ENCODE measurements at regions not wholly inside any gene's neighbourhood (a gene's known extent, or its start where the extent isn't known, plus 50 kb on each side); places are given as distances from the start of the nearest gene placed in this dataset.

GRCh38 chr16:73215678-73216377 lies 167.9 kb upstream of the ZFHX3 start:
- no peak for TF ChIP-seq CTCF (IDR thresholded peaks at IDR 0.05; ENCODE audit: extremely low read depth, insufficient read depth, missing control alignments)
- DNase-seq (ENCODE audit: low spot score) = no peak
- in situ Hi-C loops (cut with MboI; ENCODE audit: low pct_unique_long_range_greater_than_20kb, low sequenced_read_pairs, unreplicated experiment) = no loop called here

- in situ Hi-C loops (cut with MboI; ENCODE audit: low pct_unique_long_range_greater_than_20kb, low sequenced_read_pairs, unreplicated experiment) = no loop called here
- TF ChIP-seq CTCF (IDR thresholded peaks at IDR 0.05; ENCODE audit: extremely low read depth, insufficient read depth, missing control alignments) = no peak
- no peak for DNase-seq (ENCODE audit: low spot score)
These were observed 167.1 kb upstream of the ZFHX3 start for GRCh38 chr16:73214825-73215677.

GRCh38 chr16:73213732-73214455 lies 166.0 kb upstream of the ZFHX3 start:
- in situ Hi-C loops (cut with MboI; ENCODE audit: low pct_unique_long_range_greater_than_20kb, low sequenced_read_pairs, unreplicated experiment) = no loop called here
- no peak for DNase-seq (ENCODE audit: low spot score)
- no peak for TF ChIP-seq CTCF (IDR thresholded peaks at IDR 0.05; ENCODE audit: extremely low read depth, insufficient read depth, missing control alignments)

- DNase-seq (ENCODE audit: low spot score) = no peak
- in situ Hi-C loops (cut with MboI; ENCODE audit: low pct_unique_long_range_greater_than_20kb, low sequenced_read_pairs, unreplicated experiment) = no loop called here
- no peak for TF ChIP-seq CTCF (IDR thresholded peaks at IDR 0.05; ENCODE audit: extremely low read depth, insufficient read depth, missing control alignments)
These were observed 164.5 kb upstream of the ZFHX3 start for GRCh38 chr16:73212431-73212830.

GRCh38 chr16:73210686-73211085 lies 162.8 kb upstream of the ZFHX3 start:
- in situ Hi-C loops (cut with MboI; ENCODE audit: low pct_unique_long_range_greater_than_20kb, low sequenced_read_pairs, unreplicated experiment) = no loop called here
- no peak for TF ChIP-seq CTCF (IDR thresholded peaks at IDR 0.05; ENCODE audit: extremely low read depth, insufficient read depth, missing control alignments)

GRCh38 chr16:73210084-73210483 lies 162.2 kb upstream of the ZFHX3 start:
- TF ChIP-seq CTCF (IDR thresholded peaks at IDR 0.05; ENCODE audit: extremely low read depth, insufficient read depth, missing control alignments) = no peak
- in situ Hi-C loops (cut with MboI; ENCODE audit: low pct_unique_long_range_greater_than_20kb, low sequenced_read_pairs, unreplicated experiment) = no loop called here
- DNase-seq (ENCODE audit: low spot score) = no peak

More at GRCh38 chr16:73210686-73211085, 162.8 kb upstream of the ZFHX3 start:
- DNase-seq (ENCODE audit: low spot score) = no peak

Measured in GM13977 (cell line).